ENCODE measurements at regions not wholly inside any gene's neighbourhood (a gene's known extent, or its start where the extent isn't known, plus 50 kb on each side); places are given as distances from the start of the nearest gene placed in this dataset.

- no peaks in the 10 kb centered on the region for H3K36me3 ChIP-seq (ENCODE audit: low read depth)
- ATAC-seq (no peak), DNase-seq (no peak)
- intact Hi-C loops (cut with DNase I, micrococcal nuclease), result loop anchor here in 1 of 2 donors (5.0 kb wide), 1 partner anchor 138 kb away; no protein-coding TSS in a partner anchor
- H3K9me3 ChIP-seq, result no peaks in the 10 kb centered on the region
- TF ChIP-seq, protein P1, sequence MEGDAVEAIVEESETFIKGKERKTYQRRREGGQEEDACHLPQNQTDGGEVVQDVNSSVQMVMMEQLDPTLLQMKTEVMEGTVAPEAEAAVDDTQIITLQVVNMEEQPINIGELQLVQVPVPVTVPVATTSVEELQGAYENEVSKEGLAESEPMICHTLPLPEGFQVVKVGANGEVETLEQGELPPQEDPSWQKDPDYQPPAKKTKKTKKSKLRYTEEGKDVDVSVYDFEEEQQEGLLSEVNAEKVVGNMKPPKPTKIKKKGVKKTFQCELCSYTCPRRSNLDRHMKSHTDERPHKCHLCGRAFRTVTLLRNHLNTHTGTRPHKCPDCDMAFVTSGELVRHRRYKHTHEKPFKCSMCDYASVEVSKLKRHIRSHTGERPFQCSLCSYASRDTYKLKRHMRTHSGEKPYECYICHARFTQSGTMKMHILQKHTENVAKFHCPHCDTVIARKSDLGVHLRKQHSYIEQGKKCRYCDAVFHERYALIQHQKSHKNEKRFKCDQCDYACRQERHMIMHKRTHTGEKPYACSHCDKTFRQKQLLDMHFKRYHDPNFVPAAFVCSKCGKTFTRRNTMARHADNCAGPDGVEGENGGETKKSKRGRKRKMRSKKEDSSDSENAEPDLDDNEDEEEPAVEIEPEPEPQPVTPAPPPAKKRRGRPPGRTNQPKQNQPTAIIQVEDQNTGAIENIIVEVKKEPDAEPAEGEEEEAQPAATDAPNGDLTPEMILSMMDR (IDR thresholded peaks at IDR 0.05), result no peak
- no peaks in the 10 kb centered on the region for H3K4me1 ChIP-seq (ENCODE audit: low read depth)
- H3K4me3 ChIP-seq, result no peak overlapping the region
These were observed 59.1 kb upstream of the RIPOR2 start for GRCh38 chr6:24994812-24995211.

DNA sequence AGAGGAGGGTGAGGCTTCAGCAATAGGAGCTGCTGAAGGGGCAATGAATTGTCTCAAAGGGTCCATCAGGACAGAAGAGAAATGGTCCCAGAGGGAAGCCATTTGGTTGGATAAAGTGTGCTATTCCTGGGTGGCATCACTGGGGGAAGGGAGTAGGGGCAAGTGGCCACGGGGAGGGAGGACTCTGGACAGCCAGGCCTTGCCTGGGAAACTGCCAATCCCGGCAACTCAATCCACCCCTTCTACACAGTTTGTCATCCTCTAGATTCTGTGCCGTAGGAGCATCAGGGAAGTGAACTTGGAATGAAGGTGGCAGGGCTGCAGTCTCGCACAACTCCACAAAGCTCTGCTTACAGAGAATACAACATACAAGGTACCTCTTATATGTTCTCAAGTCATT, 59.5 kb upstream of the RIPOR2 start:
- no peak for ATAC-seq
- Histone ChIP-seq H3K9me3 (no peaks in the 10 kb centered on the region), H3K36me3 (ENCODE audit: low read depth) (no peaks in the 10 kb centered on the region), H3K4me1 (ENCODE audit: low read depth) (no peaks in the 10 kb centered on the region), H3K4me3 (no peak overlapping the region)
- TF ChIP-seq, protein P1 (IDR thresholded peaks at IDR 0.05), result no peak
- intact Hi-C loops (cut with DNase I, micrococcal nuclease), result no loop called here
- no peak for DNase-seq

GRCh38 chr6:24996269-24996836, 60.6 kb upstream of the RIPOR2 start:
- Histone ChIP-seq H3K4me1 (ENCODE audit: low read depth) (no peaks in the 10 kb centered on the region), H3K4me3 (no peak overlapping the region), H3K9me3 (no peaks in the 10 kb centered on the region), H3K36me3 (ENCODE audit: low read depth) (no peaks in the 10 kb centered on the region)
- ATAC-seq (peak; percentile 52), DNase-seq (no peak)
- intact Hi-C loops (cut with DNase I, micrococcal nuclease), result no loop called here
- TF ChIP-seq, protein P1 (IDR thresholded peaks at IDR 0.05), result no peak

GRCh38 chr6:24997231-24997630, 61.5 kb upstream of the RIPOR2 start:
- no peaks in the 10 kb centered on the region for H3K4me1 ChIP-seq (ENCODE audit: low read depth)
- no peak overlapping the region for H3K4me3 ChIP-seq
- DNase-seq (no peak), ATAC-seq (no peak)
- no peaks in the 10 kb centered on the region for H3K9me3 ChIP-seq
- intact Hi-C loops (cut with DNase I, micrococcal nuclease), result no loop called here
- no peaks in the 10 kb centered on the region for H3K36me3 ChIP-seq (ENCODE audit: low read depth)
- TF ChIP-seq, protein P1 (IDR thresholded peaks at IDR 0.05), result no peak

DNA sequence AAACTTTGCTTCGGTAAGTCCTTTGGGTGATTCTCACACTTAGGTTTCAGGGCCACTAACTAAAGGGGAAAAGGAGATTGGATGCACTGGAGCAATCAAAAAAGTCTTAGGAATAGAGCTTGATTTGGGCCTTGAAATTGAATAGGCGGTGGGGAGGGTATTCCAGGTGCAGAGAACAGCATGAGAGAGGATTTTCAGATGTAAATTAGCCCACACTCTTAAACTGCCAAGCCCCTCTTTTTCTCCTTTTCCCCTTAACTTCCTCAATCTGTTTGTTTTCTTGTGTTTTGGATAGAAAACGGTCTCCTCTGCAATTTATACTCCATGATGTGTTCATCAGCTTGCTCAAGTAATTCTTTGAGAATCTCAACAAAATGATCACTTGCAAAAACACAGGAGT, 62.1 kb upstream of the RIPOR2 start:
- ATAC-seq (no peak), DNase-seq (no peak)
- no peak overlapping the region for H3K4me3 ChIP-seq
- no peaks in the 10 kb centered on the region for H3K4me1 ChIP-seq (ENCODE audit: low read depth)
- TF ChIP-seq, protein P1 (IDR thresholded peaks at IDR 0.05), result no peak
- intact Hi-C loops (cut with DNase I, micrococcal nuclease), result no loop called here
- no peaks in the 10 kb centered on the region for H3K9me3 ChIP-seq
- H3K36me3 ChIP-seq (ENCODE audit: low read depth), result no peaks in the 10 kb centered on the region

Data from mucosa of descending colon (tissue), 3 donors.